ENCODE measurements at regions not wholly inside any gene's neighbourhood (a gene's known extent, or its start where the extent isn't known, plus 50 kb on each side); places are given as distances from the start of the nearest gene placed in this dataset.

- TF ChIP-seq NR2C2 (CRISPR knock-in tag; IDR thresholded peaks at IDR 0.05) = no peak
- no peak for TF ChIP-seq CTCF (IDR thresholded peaks at IDR 0.05)
- no peak for TF ChIP-seq ESRRA (CRISPR knock-in tag; IDR thresholded peaks at IDR 0.05; ENCODE audit: borderline replicate concordance)
- no peak for TF ChIP-seq JUN (CRISPR knock-in tag; IDR thresholded peaks at IDR 0.05)
- TF ChIP-seq AFF4 (CRISPR knock-in tag; IDR thresholded peaks at IDR 0.05; ENCODE audit: borderline replicate concordance) = no peak
- no peak for TF ChIP-seq JAZF1 (CRISPR knock-in tag; IDR thresholded peaks at IDR 0.05)
- no peak for TF ChIP-seq ZNF512 (CRISPR knock-in tag; IDR thresholded peaks at IDR 0.05; ENCODE audit: borderline replicate concordance)
- TF ChIP-seq AR (CRISPR knock-in tag; IDR thresholded peaks at IDR 0.05) = no peak
Measured at GRCh38 chr11:37710031-37710430, 1112.0 kb upstream of the RAG2 start.

All from WTC11 (cell line).